NCI-H1105 treated with DMSO at 0.1 percent for 48 hours (cell line): ENCODE measurements at regions not wholly inside any gene's neighbourhood (a gene's known extent, or its start where the extent isn't known, plus 50 kb on each side); places are given as distances from the start of the nearest gene placed in this dataset.
"Not testable (repeated sequence)": the region's sequence is repeated elsewhere in the genome, so short reads cannot be mapped to it uniquely, and the experiment has no call there.

Source experiments
- DNase-seq: peaks from one replicate; lab custom pipeline; 2025; lab: John Stamatoyannopoulos, UW

GRCh38 chr2:83261591-83262136 lies 1197.4 kb downstream of the SUCLG1 start:
- no peak for DNase-seq

GRCh38 chr2:83253848-83254247 lies 1205.2 kb downstream of the SUCLG1 start:
- DNase-seq: no peak

- no peak for DNase-seq
Measured at GRCh38 chr2:83251321-83251872, 1207.7 kb downstream of the SUCLG1 start.

- not testable (repeated sequence) for DNase-seq
Measured at GRCh38 chr2:83245806-83246537, 1213.1 kb downstream of the SUCLG1 start.

- DNase-seq: no peak
Measured at GRCh38 chr2:83240611-83241010, 1218.5 kb downstream of the SUCLG1 start.

- no peak for DNase-seq
Measured at GRCh38 chr2:83238111-83238510, 1221.0 kb downstream of the SUCLG1 start.

- DNase-seq: no peak
Measured at GRCh38 chr2:83234246-83234645, 1224.8 kb downstream of the SUCLG1 start.

- DNase-seq: no peak
Measured at GRCh38 chr2:83233781-83234180, 1225.3 kb downstream of the SUCLG1 start.

GRCh38 chr2:83233326-83233725 lies 1225.8 kb downstream of the SUCLG1 start:
- no peak for DNase-seq

GRCh38 chr2:83229443-83229842 lies 1229.6 kb downstream of the SUCLG1 start:
- no peak for DNase-seq

GRCh38 chr2:83224591-83225200 lies 1234.4 kb downstream of the SUCLG1 start:
- DNase-seq: no peak

- no peak for DNase-seq
Measured at GRCh38 chr2:83221258-83221657, 1237.8 kb downstream of the SUCLG1 start.

GRCh38 chr2:83217854-83218253 lies 1241.2 kb downstream of the SUCLG1 start:
- DNase-seq: no peak

- peak; percentile 12 for DNase-seq
Measured at GRCh38 chr2:83196225-83196624, 1262.9 kb downstream of the SUCLG1 start.

GRCh38 chr2:83191316-83191715 lies 1267.8 kb downstream of the SUCLG1 start:
- DNase-seq: no peak

- DNase-seq: no peak
Measured at GRCh38 chr2:83186105-83186760, 1272.8 kb downstream of the SUCLG1 start.

- not testable (repeated sequence) for DNase-seq
Measured at GRCh38 chr2:83180862-83181530, 1278.1 kb downstream of the SUCLG1 start.

GRCh38 chr2:83176539-83176938 lies 1282.5 kb downstream of the SUCLG1 start:
- DNase-seq: no peak

- no peak for DNase-seq
Measured at GRCh38 chr2:83172841-83173240, 1286.2 kb downstream of the SUCLG1 start.

- DNase-seq: no peak
Measured at GRCh38 chr2:83168377-83168776, 1290.7 kb downstream of the SUCLG1 start.

GRCh38 chr2:83162421-83162820 lies 1296.7 kb downstream of the SUCLG1 start:
- no peak for DNase-seq

GRCh38 chr2:83160571-83160970 lies 1298.5 kb downstream of the SUCLG1 start:
- DNase-seq: no peak
